Neural cell (in vitro differentiated cells): ENCODE measurements at regions not wholly inside any gene's neighbourhood (a gene's known extent, or its start where the extent isn't known, plus 50 kb on each side); places are given as distances from the start of the nearest gene placed in this dataset.

Source experiments
- H2AFZ ChIP-seq: fragments of 200-600, 300-800 bp; sonication (generic), shearing (Covaris generic); 2 replicates; pipeline ENCODE4 v1.6.0; 2014; ENCODE audit warnings: low read depth, mild to moderate bottlenecking, antibody characterized with exemption, low read length, moderate library complexity
- H3F3A ChIP-seq: fragments of 200-600 bp; shearing (Covaris generic); 2 replicates; pipeline ENCODE4 v1.6.1; 2016; ENCODE audit warnings: mild to moderate bottlenecking, moderate library complexity, mixed read lengths, antibody characterized with exemption, low read length; ENCODE audit not compliant: insufficient read depth, poor library complexity, severe bottlenecking
- H3K27ac ChIP-seq: fragments of 200-600, 300-800 bp; sonication (generic), shearing (Covaris generic); 2 replicates; pipeline ENCODE4 v1.5.1; 2014; ENCODE audit warnings: mild to moderate bottlenecking, low read length, moderate library complexity
- H3K27me3 ChIP-seq: fragments of 300-800, 200-600 bp; sonication (generic), shearing (Covaris generic); 2 replicates; pipeline ENCODE4 v1.6.0; 2014; ENCODE audit warnings: mild to moderate bottlenecking, low read depth, low read length, moderate library complexity; ENCODE audit not compliant: insufficient read depth
- H3K36me3 ChIP-seq: fragments of 300-800, 200-600 bp; sonication (generic), shearing (Covaris generic); 2 replicates; pipeline ENCODE4 v1.5.1; 2014; ENCODE audit warnings: mild to moderate bottlenecking, antibody characterized with exemption, low read length, moderate library complexity; ENCODE audit not compliant: insufficient read depth
- H3K4me2 ChIP-seq: fragments of 300-800, 200-600 bp; sonication (generic), shearing (Covaris generic); 2 replicates; pipeline ENCODE4 v1.6.0; 2014; ENCODE audit warnings: mild to moderate bottlenecking, low read length
- H3K4me3 ChIP-seq: fragments of 300-800, 200-600 bp; sonication (generic), shearing (Covaris generic); 2 replicates; pipeline ENCODE4 v1.5.1; 2014; ENCODE audit warnings: mild to moderate bottlenecking, low read length, moderate library complexity
- H3K79me2 ChIP-seq: fragments of 200-600 bp; shearing (Covaris generic); replicated peaks from 2 replicates; pipeline ENCODE4 v1.6.0; 2014; ENCODE audit warnings: mild to moderate bottlenecking, low read length, moderate library complexity; ENCODE audit not compliant: insufficient read depth
- H3K9ac ChIP-seq: fragments of 300-800, 200-600 bp; sonication (generic), shearing (Covaris generic); 2 replicates; pipeline ENCODE4 v1.6.1; 2016; ENCODE audit warnings: mild to moderate bottlenecking, low read length, mixed read lengths
- H3K9me2 ChIP-seq: fragments of 200-600 bp; shearing (Covaris generic); 2 replicates; pipeline ENCODE4 v1.6.1; 2016; ENCODE audit warnings: mild to moderate bottlenecking, low read length, mixed read lengths; ENCODE audit not compliant: insufficient read depth
- H3K9me3 ChIP-seq: fragments of 200-600, 300-800 bp; sonication (generic), shearing (Covaris generic); 2 replicates; pipeline ENCODE4 v1.6.1; 2016; ENCODE audit warnings: mild to moderate bottlenecking, mixed run types, low read length, moderate library complexity, mixed read lengths
- H4K20me1 ChIP-seq: fragments of 200-600 bp; shearing (Covaris generic); 2 replicates; pipeline ENCODE4 v1.6.1; 2016; ENCODE audit warnings: mild to moderate bottlenecking, mixed run types; ENCODE audit not compliant: insufficient read depth
- CTCF ChIP-seq: fragments of 450-650 bp; IDR thresholded peaks from 2 replicates; pipeline ENCODE4 v1.5.1; 2014; ENCODE audit warnings: antibody characterized with exemption, mild to moderate bottlenecking, moderate library complexity; ENCODE audit not compliant: poor library complexity, severe bottlenecking
- EP300 ChIP-seq: fragments of 450-650 bp; conservative IDR thresholded peaks from 2 replicates; pipeline ENCODE4 v1.6.1; 2014; ENCODE audit warnings: antibody characterized with exemption, mild to moderate bottlenecking, moderate library complexity; ENCODE audit not compliant: poor library complexity, severe bottlenecking
- EZH2 ChIP-seq: fragments of 200-600, 300-800 bp; shearing (Covaris generic), sonication (generic); IDR thresholded peaks from 2 replicates; pipeline ENCODE4 v1.6.1; 2014; ENCODE audit warnings: antibody characterized with exemption, low read length, borderline replicate concordance, mild to moderate bottlenecking; ENCODE audit not compliant: insufficient read depth, poor library complexity, severe bottlenecking
- MXI1 ChIP-seq: fragments of 450-650 bp; conservative IDR thresholded peaks from 2 replicates; pipeline ENCODE4 v1.6.1; 2014; ENCODE audit warnings: antibody characterized with exemption, mild to moderate bottlenecking; ENCODE audit not compliant: poor library complexity, severe bottlenecking
- POLR2AphosphoS5 ChIP-seq: IDR thresholded peaks from 2 replicates; pipeline ENCODE4 v1.6.1; 2012
- RAD21 ChIP-seq: fragments of 450-650 bp; conservative IDR thresholded peaks from 2 replicates; pipeline ENCODE4 v1.6.1; 2014; ENCODE audit warnings: antibody characterized with exemption, mild to moderate bottlenecking, moderate library complexity
- REST ChIP-seq: IDR thresholded peaks from 2 replicates; pipeline ENCODE4 v1.6.1; 2012; ENCODE audit warnings: borderline replicate concordance
- SMC3 ChIP-seq: fragments of 450-650 bp; conservative IDR thresholded peaks from 2 replicates; pipeline ENCODE4 v1.6.1; 2014; ENCODE audit warnings: antibody characterized with exemption, mild to moderate bottlenecking, moderate library complexity; ENCODE audit not compliant: poor library complexity
- TAF1 ChIP-seq: IDR thresholded peaks from 2 replicates; pipeline ENCODE4 v1.6.1; 2012; ENCODE audit warnings: low read depth

DNA sequence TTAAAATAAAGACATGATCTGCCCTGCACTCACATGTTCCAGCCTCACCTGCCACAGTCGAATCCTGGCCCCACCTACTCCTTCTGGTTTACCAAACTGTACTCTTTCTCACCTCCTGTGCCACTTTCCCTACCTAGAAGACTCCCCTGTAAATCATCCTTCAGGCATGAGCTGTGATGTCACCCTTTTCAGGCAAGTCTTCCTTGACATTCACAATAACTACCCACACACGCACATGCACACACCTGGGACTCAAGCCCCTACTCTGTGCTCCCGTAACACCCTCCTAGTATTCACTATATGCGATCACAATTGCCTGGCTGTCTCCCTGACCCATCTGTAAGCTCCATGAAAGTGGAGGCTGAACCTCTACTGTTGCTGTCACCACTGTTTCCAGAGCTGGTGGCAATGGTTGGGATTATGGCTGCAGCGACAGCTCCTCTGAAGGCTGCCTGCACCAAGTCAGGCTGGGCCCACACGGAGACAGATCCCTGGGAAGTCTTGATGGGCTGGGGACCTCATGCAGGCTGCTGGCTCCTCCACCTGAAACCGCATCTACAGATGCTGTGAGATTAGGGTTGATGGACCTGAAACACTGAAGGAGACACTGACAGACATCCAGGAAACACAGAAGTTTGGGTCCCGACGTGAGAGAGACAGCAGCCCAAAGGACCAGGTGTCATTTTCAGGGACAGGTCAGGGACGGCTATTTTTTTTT, 611.1 kb downstream of the UQCRFS1 start:
- Histone ChIP-seq H4K20me1 (no peaks in the 10 kb centered on the region), H3K4me3 (no peak overlapping the region)
- TF ChIP-seq SMC3 (no peak), CTCF (no peak), POLR2AphosphoS5 (no peak), EZH2 (no peak), TAF1 (no peak), MXI1 (no peak), RAD21 (no peak), REST (no peak), EP300 (no peak)

GRCh38 chr19:28598861-28599260, 614.1 kb downstream of the UQCRFS1 start:
- no peaks in the 10 kb centered on the region for H3K9me3 ChIP-seq
- no peak overlapping the region for H3K4me2 ChIP-seq
- no peaks in the 10 kb centered on the region for H3K9me2 ChIP-seq
- H3K9ac ChIP-seq, result no peak overlapping the region
- no peaks in the 10 kb centered on the region for H3K27me3 ChIP-seq
- no peaks in the 10 kb centered on the region for H3K36me3 ChIP-seq
- no peak overlapping the region for H2AFZ ChIP-seq
- no peaks in the 10 kb centered on the region for H3F3A ChIP-seq
- no peaks in the 10 kb centered on the region for H3K79me2 ChIP-seq
- no peaks in the 10 kb centered on the region for H4K20me1 ChIP-seq
- TF ChIP-seq TAF1 (no peak), RAD21 (no peak), EP300 (no peak), SMC3 (no peak), REST (no peak), CTCF (no peak), MXI1 (no peak), EZH2 (no peak), POLR2AphosphoS5 (no peak)
- H3K27ac ChIP-seq, result no peak overlapping the region
- no peak overlapping the region for H3K4me3 ChIP-seq

More for the DNA sequence above, 611.1 kb downstream of the UQCRFS1 start:
- Histone ChIP-seq H3F3A (no peaks in the 10 kb centered on the region), H3K36me3 (no peaks in the 10 kb centered on the region), H3K79me2 (no peaks in the 10 kb centered on the region), H3K9me2 (no peaks in the 10 kb centered on the region), H3K27ac (no peak overlapping the region), H3K9me3 (no peaks in the 10 kb centered on the region), H3K4me2 (no peak overlapping the region), H2AFZ (no peak overlapping the region), H3K9ac (no peak overlapping the region), H3K27me3 (no peaks in the 10 kb centered on the region)
